T-helper 17 cell (primary cell): ENCODE measurements at regions not wholly inside any gene's neighbourhood (a gene's known extent, or its start where the extent isn't known, plus 50 kb on each side); places are given as distances from the start of the nearest gene placed in this dataset.
"Not testable (repeated sequence)": the region's sequence is repeated elsewhere in the genome, so short reads cannot be mapped to it uniquely, and the experiment has no call there.

Source experiments
- ATAC-seq: fragments of 150-1000 bp; cut with Tn5 transposase; 2 replicates; pipeline ENCODE4 v1.10.0; 2021; ENCODE audit warnings: mild to moderate bottlenecking, moderate library complexity
- DNase-seq, 3 donors: peaks; one replicate each; pipeline versions ENCODE4 v3.0.0 to v3.0.0-alpha.2; 2020 to 2021
- H3K9me3 ChIP-seq: one replicate; pipeline ENCODE4 v1.7.0; 2013; ENCODE audit warnings: low read length, mild to moderate bottlenecking; ENCODE audit not compliant: control insufficient read depth, poor library complexity, severe bottlenecking
- H3K27ac Mint-ChIP-seq: one replicate; pipeline ENCODE4 v1.8.0; 2022; ENCODE audit warnings: mild to moderate bottlenecking, moderate library complexity, mixed read lengths
- H3K27me3 Mint-ChIP-seq: one replicate; pipeline ENCODE4 v1.8.0; 2022; ENCODE audit warnings: mixed read lengths
- H3K36me3 Mint-ChIP-seq: one replicate; pipeline ENCODE4 v1.8.0; 2022; ENCODE audit warnings: low read depth, mixed read lengths
- H3K4me1 Mint-ChIP-seq: one replicate; pipeline ENCODE4 v1.8.0; 2022; ENCODE audit warnings: mild to moderate bottlenecking, mixed read lengths
- H3K4me3 Mint-ChIP-seq: one replicate; pipeline ENCODE4 v1.8.0; 2022; ENCODE audit warnings: mild to moderate bottlenecking, moderate library complexity, mixed read lengths

DNA sequence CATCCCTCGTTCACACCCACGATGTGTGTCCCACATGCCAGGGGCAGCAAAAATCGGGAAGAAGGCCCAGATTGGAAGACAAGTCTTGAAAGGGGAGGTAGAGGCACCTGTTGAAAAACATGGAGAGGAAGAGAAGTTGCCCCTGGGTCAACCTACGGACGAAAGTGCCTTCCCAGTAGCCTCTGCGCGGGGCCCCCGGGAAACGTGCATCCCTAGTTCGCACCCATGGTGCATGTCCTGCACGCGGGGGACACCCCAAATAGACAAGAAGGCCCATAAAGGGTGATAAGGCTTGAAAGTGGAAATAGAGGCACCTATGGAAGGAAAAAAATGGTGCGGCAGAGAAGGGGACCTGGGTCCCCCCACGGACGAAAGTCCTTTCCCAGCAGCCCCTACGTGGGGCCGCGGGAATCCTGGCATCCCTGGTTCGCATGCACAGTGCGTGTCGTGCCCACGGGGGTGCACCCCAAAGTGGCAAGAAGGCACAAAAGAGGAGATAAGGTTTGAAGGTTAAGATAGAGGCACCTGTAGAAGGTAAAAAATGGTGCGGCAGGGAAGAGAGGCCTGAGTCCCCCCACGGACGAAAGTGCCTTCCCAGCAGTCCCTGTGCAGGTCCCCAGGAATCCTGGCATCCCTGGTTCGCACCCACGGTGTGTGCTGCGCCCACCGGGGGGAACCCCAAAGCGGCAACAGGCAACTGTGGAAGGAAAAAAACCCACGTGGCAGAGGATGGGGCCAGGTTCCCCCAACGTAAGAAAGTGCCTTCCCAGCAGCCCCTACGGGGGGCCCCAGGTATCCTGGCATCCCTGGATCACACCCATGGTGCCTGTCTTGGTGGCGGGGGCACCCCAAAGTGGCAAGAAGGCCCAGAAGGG, 278.3 kb downstream of the ALG10 start:
- no peaks in the 10 kb centered on the region for H3K36me3 Mint-ChIP-seq
- H3K4me1 Mint-ChIP-seq, result no peaks in the 10 kb centered on the region
- H3K4me3 Mint-ChIP-seq, result no peak overlapping the region
- no peaks in the 10 kb centered on the region for H3K27me3 Mint-ChIP-seq
- H3K27ac Mint-ChIP-seq, result no peak overlapping the region
- DNase-seq (no peak), ATAC-seq (no peak)
- no peaks in the 10 kb centered on the region for H3K9me3 ChIP-seq

- no peaks in the 10 kb centered on the region for H3K36me3 Mint-ChIP-seq
- DNase-seq, result no peak
- H3K4me1 Mint-ChIP-seq, result no peaks in the 10 kb centered on the region
- no peak overlapping the region for H3K4me3 Mint-ChIP-seq
- no peaks in the 10 kb centered on the region for H3K27me3 Mint-ChIP-seq
- ATAC-seq, result no peak
- no peak overlapping the region for H3K27ac Mint-ChIP-seq
- H3K9me3 ChIP-seq, result no peaks in the 10 kb centered on the region
Observed at GRCh38 chr12:34301251-34302130, 279.2 kb downstream of the ALG10 start.

- H3K4me1 Mint-ChIP-seq, result no peaks in the 10 kb centered on the region
- H3K4me3 Mint-ChIP-seq, result no peak overlapping the region
- H3K36me3 Mint-ChIP-seq, result no peaks in the 10 kb centered on the region
- H3K9me3 ChIP-seq, result no peaks in the 10 kb centered on the region
- no peak for ATAC-seq
- DNase-seq, result no peak
- H3K27ac Mint-ChIP-seq, result no peak overlapping the region
- no peaks in the 10 kb centered on the region for H3K27me3 Mint-ChIP-seq
Observed at GRCh38 chr12:34302131-34302885, 280.0 kb downstream of the ALG10 start.

- Mint-ChIP-seq H3K4me1 (no peaks in the 10 kb centered on the region), H3K36me3 (no peaks in the 10 kb centered on the region), H3K4me3 (no peak overlapping the region), H3K27me3 (no peaks in the 10 kb centered on the region), H3K27ac (no peak overlapping the region)
- H3K9me3 ChIP-seq, result no peaks in the 10 kb centered on the region
- DNase-seq (no peak), ATAC-seq (no peak)
Observed at GRCh38 chr12:34303091-34303870, 281.0 kb downstream of the ALG10 start.

GRCh38 chr12:34304001-34304400, 281.7 kb downstream of the ALG10 start:
- no peaks in the 10 kb centered on the region for H3K36me3 Mint-ChIP-seq
- no peaks in the 10 kb centered on the region for H3K9me3 ChIP-seq
- H3K4me3 Mint-ChIP-seq, result no peak overlapping the region
- ATAC-seq, result no peak
- no peak for DNase-seq
- no peaks in the 10 kb centered on the region for H3K27me3 Mint-ChIP-seq
- H3K27ac Mint-ChIP-seq, result no peak overlapping the region
- H3K4me1 Mint-ChIP-seq, result no peaks in the 10 kb centered on the region

GRCh38 chr12:34304546-34304945, 282.2 kb downstream of the ALG10 start:
- no peaks in the 10 kb centered on the region for H3K36me3 Mint-ChIP-seq
- no peaks in the 10 kb centered on the region for H3K9me3 ChIP-seq
- ATAC-seq (no peak), DNase-seq (no peak)
- H3K4me3 Mint-ChIP-seq, result no peak overlapping the region
- no peaks in the 10 kb centered on the region for H3K27me3 Mint-ChIP-seq
- no peak overlapping the region for H3K27ac Mint-ChIP-seq
- H3K4me1 Mint-ChIP-seq, result no peaks in the 10 kb centered on the region

GRCh38 chr12:34305176-34305575, 282.9 kb downstream of the ALG10 start:
- H3K36me3 Mint-ChIP-seq, result no peaks in the 10 kb centered on the region
- H3K27ac Mint-ChIP-seq, result no peak overlapping the region
- H3K4me1 Mint-ChIP-seq, result no peaks in the 10 kb centered on the region
- no peaks in the 10 kb centered on the region for H3K27me3 Mint-ChIP-seq
- DNase-seq (no peak), ATAC-seq (no peak)
- no peaks in the 10 kb centered on the region for H3K9me3 ChIP-seq
- no peak overlapping the region for H3K4me3 Mint-ChIP-seq

- no peak overlapping the region for H3K4me3 Mint-ChIP-seq
- H3K27ac Mint-ChIP-seq, result no peak overlapping the region
- H3K36me3 Mint-ChIP-seq, result no peaks in the 10 kb centered on the region
- DNase-seq (no peak), ATAC-seq (no peak)
- H3K4me1 Mint-ChIP-seq, result no peaks in the 10 kb centered on the region
- H3K27me3 Mint-ChIP-seq, result no peaks in the 10 kb centered on the region
- H3K9me3 ChIP-seq, result no peaks in the 10 kb centered on the region
Observed at GRCh38 chr12:34306133-34306830, 284.0 kb downstream of the ALG10 start.

DNA sequence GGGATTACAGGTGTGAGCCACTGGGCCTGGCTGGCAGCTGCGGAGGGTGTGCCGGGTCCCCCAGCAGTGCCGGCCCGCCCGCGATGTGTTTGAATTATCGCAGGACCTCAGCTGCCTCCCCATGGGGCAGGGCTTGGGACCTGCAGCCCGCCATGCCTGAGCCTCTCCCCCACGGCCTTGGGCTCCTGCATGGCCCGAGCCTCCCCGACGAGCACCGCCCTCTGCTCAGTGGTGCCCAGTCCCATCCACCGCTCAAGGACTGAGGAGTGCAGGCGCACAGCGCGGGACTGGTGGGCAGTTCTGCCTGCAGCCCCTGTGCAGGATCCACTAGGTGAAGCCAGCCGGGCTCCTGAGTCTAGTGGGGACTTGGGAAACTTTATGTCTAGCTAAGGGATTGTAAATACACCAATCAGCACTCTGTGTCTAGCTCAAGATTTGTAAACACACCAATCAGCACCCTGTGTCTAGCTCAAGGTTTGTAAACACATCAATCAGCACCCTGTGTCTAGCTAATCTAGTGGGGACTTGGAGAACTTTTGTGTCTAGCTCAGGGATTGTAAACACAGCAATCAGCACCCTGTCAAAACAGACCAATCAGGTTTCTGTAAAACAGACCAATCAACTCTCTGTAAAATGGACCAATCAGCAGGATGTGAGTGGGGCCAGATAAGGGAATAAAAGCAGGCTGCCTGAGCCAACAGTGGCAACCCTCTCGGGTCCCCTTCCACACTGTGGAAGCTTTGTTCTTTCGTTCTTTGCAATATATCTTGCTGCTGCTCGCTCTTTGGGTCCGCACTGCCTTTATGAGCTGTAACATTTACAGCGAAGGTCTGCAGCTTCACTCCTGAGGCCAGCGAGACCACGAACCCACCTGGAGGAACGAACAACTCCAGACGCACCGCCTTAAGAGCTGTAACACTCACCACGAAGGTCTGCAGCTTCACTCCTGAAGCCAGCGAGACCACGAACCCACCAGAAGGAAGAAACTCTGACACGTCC, 287.8 kb downstream of the ALG10 start:
- H3K36me3 Mint-ChIP-seq, ATAC-seq, H3K4me3 Mint-ChIP-seq, H3K27me3 Mint-ChIP-seq, H3K27ac Mint-ChIP-seq, H3K9me3 ChIP-seq, DNase-seq, H3K4me1 Mint-ChIP-seq: not testable (repeated sequence)

DNA sequence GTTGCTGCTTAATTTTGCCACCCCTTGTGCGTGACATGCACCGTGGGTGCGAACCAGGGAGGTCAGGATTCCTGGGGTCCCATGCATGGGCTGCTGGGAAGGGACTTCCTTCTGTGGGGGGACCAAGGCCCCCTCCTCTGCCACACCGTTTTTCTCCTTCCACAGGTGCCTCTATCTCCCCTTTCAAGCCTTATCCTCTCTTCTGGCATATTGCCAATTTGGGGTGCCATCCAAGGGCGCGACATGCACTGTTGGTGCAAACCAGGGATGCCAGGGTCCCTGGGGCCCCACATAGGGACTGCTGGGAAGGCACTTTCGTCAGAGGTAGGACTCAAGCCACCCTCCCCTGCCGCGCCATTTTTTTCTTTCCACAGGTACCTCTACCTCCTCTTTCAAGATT, 289.0 kb downstream of the ALG10 start:
- Mint-ChIP-seq H3K36me3 (no peaks in the 10 kb centered on the region), H3K27me3 (no peaks in the 10 kb centered on the region), H3K27ac (no peak overlapping the region), H3K4me3 (no peak overlapping the region), H3K4me1 (no peaks in the 10 kb centered on the region)
- DNase-seq, result no peak
- no peaks in the 10 kb centered on the region for H3K9me3 ChIP-seq
- ATAC-seq, result no peak

DNA sequence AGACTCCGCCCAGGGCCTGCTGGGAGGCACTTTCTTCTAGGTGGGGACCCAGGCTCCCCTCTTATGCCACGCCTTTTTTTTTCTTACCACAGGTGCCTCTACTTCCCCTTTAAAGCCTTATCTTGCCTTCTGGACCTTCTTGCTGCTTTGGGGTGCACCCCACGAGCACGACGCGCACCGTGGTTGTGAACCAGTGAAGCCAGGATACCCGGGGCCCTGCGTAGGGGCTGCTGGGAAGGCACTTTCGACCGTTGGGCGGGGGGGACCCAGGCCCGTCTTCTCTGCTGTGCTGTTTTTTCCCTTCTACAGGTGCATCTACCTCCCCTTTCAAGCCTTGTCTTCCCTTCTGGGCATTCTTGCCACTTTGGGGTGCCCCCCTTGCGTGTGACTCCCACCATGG, 305.4 kb downstream of the ALG10 start:
- Mint-ChIP-seq H3K27me3 (no peaks in the 10 kb centered on the region), H3K27ac (no peak overlapping the region), H3K36me3 (no peaks in the 10 kb centered on the region), H3K4me3 (no peak overlapping the region), H3K4me1 (no peaks in the 10 kb centered on the region)
- no peak for ATAC-seq
- H3K9me3 ChIP-seq, result no peaks in the 10 kb centered on the region
- no peak for DNase-seq
